Right forelimb (tissue), 1 donor: ENCODE measurements at regions not wholly inside any gene's neighbourhood (a gene's known extent, or its start where the extent isn't known, plus 50 kb on each side); places are given as distances from the start of the nearest gene placed in this dataset.

Experiments used
- DNase-seq: peaks from one replicate; pipeline ENCODE4 v3.0.0-alpha.2; 2018

- DNase-seq = no peak
These were observed 350.4 kb downstream of the EN1 start for GRCh38 chr2:118496870-118497611.

GRCh38 chr2:118496467-118496866 lies 351.0 kb downstream of the EN1 start:
- no peak for DNase-seq

DNA sequence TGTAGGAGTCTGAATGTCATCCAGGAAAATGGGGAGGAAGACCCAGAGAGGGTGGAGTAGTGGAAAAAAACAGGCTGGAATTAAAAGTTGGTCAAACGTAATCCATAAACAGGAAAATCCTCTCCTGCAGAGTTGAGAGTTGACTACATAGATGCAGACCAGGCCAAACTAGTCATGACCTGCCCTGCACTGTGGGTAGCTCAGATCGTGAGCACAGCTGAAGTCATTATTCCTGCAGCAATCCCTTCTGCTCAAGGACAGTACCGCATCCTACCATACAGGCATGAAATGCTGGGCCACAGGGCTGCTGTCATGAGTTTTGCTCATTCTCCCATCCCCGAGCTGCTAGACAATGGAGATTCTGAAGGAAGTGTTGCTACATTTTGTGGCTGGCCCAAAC lies 352.2 kb downstream of the EN1 start:
- no peak for DNase-seq

- DNase-seq = no peak
These were observed 354.2 kb downstream of the EN1 start for GRCh38 chr2:118493213-118493612.

DNA sequence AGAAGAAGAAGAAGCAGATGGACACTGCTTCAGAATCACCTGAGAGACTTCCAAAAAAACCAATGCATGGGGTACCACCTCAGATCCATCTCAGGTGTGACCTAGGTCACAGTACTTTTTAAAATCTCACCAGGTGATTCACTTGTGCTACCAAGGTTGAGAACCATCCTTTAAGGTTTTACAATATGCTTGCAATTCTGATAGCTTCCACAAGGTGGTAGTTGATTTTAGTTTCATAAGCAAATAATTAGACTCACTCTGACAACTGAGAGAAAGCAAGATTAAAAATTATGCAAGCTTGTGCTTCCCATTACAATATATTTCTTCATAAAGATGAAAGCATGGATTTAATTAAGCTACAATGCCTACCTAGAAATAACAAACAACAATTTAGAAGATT lies 355.1 kb downstream of the EN1 start:
- no peak for DNase-seq

- no peak for DNase-seq
These were observed 357.1 kb downstream of the EN1 start for GRCh38 chr2:118490330-118490729.

GRCh38 chr2:118489712-118490299 lies 357.6 kb downstream of the EN1 start:
- DNase-seq = no peak

GRCh38 chr2:118481299-118481698 lies 366.1 kb downstream of the EN1 start:
- DNase-seq = no peak

GRCh38 chr2:118479020-118479419 lies 368.4 kb downstream of the EN1 start:
- DNase-seq = no peak

- DNase-seq = no peak
These were observed 370.2 kb downstream of the EN1 start for GRCh38 chr2:118477111-118477862.

- no peak for DNase-seq
These were observed 371.7 kb downstream of the EN1 start for GRCh38 chr2:118475622-118476205.

GRCh38 chr2:118474541-118474920 lies 372.9 kb downstream of the EN1 start:
- no peak for DNase-seq

DNA sequence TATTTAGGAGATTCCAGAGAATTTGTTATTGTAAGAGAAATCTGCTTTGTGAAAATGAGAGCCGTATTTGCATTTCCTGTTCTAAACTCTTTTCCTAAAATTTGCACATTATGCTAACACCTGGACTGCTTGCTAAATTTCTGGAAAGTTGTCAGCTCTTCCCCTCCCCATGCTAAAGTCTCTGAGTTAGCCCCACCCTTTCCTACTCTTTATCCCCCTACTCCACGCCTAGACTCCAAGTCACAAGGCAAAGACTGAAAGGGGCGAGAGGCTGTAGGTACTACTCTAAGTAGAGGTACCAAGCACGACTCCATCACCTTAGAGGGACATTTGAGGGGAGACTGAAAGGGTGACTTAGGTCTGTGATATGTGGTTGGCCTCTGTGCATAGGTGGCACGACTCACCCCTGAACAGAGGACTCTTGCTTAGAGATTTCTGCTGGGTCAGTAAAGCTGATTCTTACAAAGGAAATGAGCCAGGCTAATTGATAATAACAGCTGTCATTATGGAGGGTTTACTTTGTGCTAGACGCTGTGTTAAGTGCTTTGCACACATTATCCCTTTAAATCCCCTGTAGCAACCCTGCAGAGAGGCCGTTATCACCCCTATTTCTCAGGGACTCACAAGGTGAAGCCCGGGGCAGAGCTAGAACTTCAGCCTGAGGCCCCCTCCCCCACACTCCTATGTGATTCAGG lies 373.5 kb downstream of the EN1 start:
- no peak for DNase-seq

- DNase-seq = no peak
These were observed 374.2 kb downstream of the EN1 start for GRCh38 chr2:118473241-118473640.

- no peak for DNase-seq
These were observed 377.2 kb downstream of the EN1 start for GRCh38 chr2:118470297-118470696.

GRCh38 chr2:118469103-118469502 lies 378.3 kb downstream of the EN1 start:
- DNase-seq = no peak

DNA sequence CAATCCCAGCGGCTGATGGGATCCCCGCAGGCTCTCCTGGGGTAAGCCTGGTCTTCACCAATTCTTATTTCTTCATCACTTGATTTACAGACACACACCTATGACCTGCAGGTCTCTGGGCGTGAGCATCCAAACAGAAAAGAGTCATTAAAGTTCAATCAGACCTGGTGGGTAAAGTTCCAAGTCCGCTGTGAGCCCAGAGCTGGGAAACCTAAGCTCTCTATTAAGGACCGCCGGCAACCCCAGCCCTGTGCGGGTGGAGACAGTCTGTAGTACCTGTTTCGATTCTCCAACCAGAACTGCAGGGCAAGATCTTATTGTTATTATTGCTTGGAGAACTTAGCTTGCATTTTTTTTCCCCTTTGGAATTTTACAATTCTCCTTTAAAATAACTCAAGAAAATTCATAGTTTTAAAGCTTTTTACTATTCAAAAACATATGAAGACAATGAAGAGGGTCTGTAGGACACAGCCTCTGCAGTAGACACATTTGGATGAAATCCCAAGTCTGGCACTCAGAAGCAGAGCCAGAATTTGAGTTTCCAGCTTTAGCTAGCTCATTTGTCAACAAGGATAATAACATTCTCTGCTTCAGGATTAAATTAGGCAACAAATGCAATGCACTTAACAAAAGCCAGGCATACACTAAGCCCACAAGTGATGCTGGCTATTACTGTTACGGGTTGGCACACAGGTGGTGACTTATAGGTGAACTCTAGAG lies 376.4 kb downstream of the INSIG2 start:
- no peak for DNase-seq

- no peak for DNase-seq
These were observed 375.8 kb downstream of the INSIG2 start for GRCh38 chr2:118464046-118464445.

DNA sequence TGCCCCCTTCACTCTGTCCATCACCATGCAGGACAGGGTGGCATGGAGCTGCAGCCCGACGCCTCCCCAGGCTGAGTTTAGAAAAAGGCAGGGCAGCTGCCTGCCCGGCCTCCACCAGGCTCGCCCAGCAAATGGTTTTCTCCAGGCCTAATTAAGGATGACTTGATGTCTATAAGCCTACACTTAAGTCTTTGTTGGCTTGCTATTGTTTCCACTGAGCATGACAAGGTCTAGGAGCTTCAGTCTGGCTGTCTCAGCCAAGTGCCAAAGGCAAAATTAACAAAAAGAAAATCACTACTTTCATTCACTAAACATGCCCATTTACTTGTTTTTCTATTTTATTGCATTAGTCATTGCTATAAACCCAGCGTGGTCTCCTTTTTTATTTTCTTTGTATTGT lies 372.2 kb downstream of the INSIG2 start:
- DNase-seq = no peak

GRCh38 chr2:118459426-118459825 lies 371.2 kb downstream of the INSIG2 start:
- no peak for DNase-seq

DNA sequence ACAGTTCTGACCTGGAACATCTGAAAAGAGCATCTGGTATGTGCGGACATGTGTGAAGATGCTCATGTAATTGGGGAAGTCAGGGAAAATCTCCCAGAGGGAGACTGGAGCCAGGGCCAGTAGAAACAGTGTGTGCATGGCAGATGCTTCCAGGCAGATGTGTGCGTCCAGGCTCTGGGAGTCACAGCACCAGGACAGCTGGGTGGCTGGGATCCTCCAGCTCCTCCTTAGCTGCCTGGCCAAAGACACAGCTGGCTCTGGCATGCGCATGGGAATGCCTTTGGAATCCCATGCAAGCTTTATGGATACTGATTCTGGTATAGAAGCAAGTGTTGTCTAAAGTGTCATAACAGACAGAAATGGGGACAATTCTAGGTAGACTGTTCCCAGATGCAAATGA lies 369.7 kb downstream of the INSIG2 start:
- DNase-seq = peak; percentile 51

GRCh38 chr2:118449401-118449800 lies 361.1 kb downstream of the INSIG2 start:
- DNase-seq = no peak
